Fibroblast of the aortic adventitia (primary cell): ENCODE measurements at regions not wholly inside any gene's neighbourhood (a gene's known extent, or its start where the extent isn't known, plus 50 kb on each side); places are given as distances from the start of the nearest gene placed in this dataset.
A peak's percentile ranks its signal among the peaks of the same experiment; 100 is the strongest.

ENCODE experiments used
- DNase-seq: peaks from one replicate; pipeline ENCODE4 v3.0.0-alpha.2; 2010; ENCODE audit warnings: low read depth
- H3K4me3 ChIP-seq: 2 replicates; pipeline ENCODE4 v1.5.1; 2011; ENCODE audit warnings: low read depth, mild to moderate bottlenecking, control low read depth, low read length, moderate library complexity
- CTCF ChIP-seq: IDR thresholded peaks from 2 replicates; pipeline ENCODE4 v1.5.1; 2011; ENCODE audit warnings: mild to moderate bottlenecking, low read length, control low read depth, inconsistent platforms; ENCODE audit not compliant: insufficient read depth

- no peak for TF ChIP-seq CTCF
- no peak for DNase-seq
- H3K4me3 ChIP-seq: no peak overlapping the region
Measured at GRCh38 chr21:15195768-15196167, 131.0 kb upstream of the NRIP1 start.

- no peak overlapping the region for H3K4me3 ChIP-seq
- DNase-seq: peak; percentile 57
- no peak for TF ChIP-seq CTCF
Measured at GRCh38 chr21:15197696-15198095, 132.9 kb upstream of the NRIP1 start.

- no peak overlapping the region for H3K4me3 ChIP-seq
- DNase-seq: no peak
- TF ChIP-seq CTCF: no peak
Measured at GRCh38 chr21:15199414-15200383, 134.9 kb upstream of the NRIP1 start.

- no peak for TF ChIP-seq CTCF
Measured at GRCh38 chr21:15203740-15204139, 138.9 kb upstream of the NRIP1 start.

GRCh38 chr21:15204140-15204969 is 139.6 kb upstream of the NRIP1 start:
- H3K4me3 ChIP-seq: no peak overlapping the region
- no peak for TF ChIP-seq CTCF
- no peak for DNase-seq

More at GRCh38 chr21:15203740-15204139, 138.9 kb upstream of the NRIP1 start:
- no peak for DNase-seq
- no peak overlapping the region for H3K4me3 ChIP-seq

GRCh38 chr21:15204970-15205286 is 140.1 kb upstream of the NRIP1 start:
- H3K4me3 ChIP-seq: no peak overlapping the region
- DNase-seq: no peak
- no peak for TF ChIP-seq CTCF
